ENCODE measurements at regions not wholly inside any gene's neighbourhood (a gene's known extent, or its start where the extent isn't known, plus 50 kb on each side); places are given as distances from the start of the nearest gene placed in this dataset.
"Not testable (repeated sequence)": the region's sequence is repeated elsewhere in the genome, so short reads cannot be mapped to it uniquely, and the experiment has no call there.

GRCh38 chr9:108756746-108757490, 98.9 kb downstream of the ACTL7B start:
- TF ChIP-seq POLR2A (IDR thresholded peaks at IDR 0.05; ENCODE audit: low read length) (no peak), GATA1 (IDR thresholded peaks at IDR 0.05; ENCODE audit: low read depth, low read length) (no peak)
- DNase-seq = no peak

GRCh38 chr9:108755979-108756378, 99.8 kb downstream of the ACTL7B start:
- TF ChIP-seq POLR2A (IDR thresholded peaks at IDR 0.05; ENCODE audit: low read length) (no peak), GATA1 (IDR thresholded peaks at IDR 0.05; ENCODE audit: low read depth, low read length) (no peak)
- DNase-seq = no peak

DNA sequence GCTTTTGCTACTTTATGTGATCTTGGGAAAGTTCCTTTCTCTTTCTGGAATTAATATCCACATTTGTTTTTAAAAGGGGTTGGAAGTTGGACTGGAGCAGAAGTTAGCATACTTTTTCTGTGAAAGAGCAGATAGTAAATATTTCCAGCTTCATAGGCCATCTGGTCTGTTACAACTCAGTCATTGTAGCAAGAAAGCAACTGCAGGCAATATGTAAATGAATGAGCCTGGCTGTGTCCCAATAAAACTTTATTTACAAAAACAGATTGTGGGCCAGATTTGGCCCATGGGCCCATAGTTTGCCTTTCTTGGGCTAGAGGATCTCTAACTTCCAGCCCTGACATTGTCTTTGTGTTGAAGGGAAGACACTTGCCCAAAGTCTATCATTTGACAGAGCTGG, 104.4 kb downstream of the ACTL7B start:
- no peak for DNase-seq
- TF ChIP-seq POLR2A (IDR thresholded peaks at IDR 0.05; ENCODE audit: low read length) = no peak
- TF ChIP-seq GATA1 (IDR thresholded peaks at IDR 0.05; ENCODE audit: low read depth, low read length) = no peak

DNA sequence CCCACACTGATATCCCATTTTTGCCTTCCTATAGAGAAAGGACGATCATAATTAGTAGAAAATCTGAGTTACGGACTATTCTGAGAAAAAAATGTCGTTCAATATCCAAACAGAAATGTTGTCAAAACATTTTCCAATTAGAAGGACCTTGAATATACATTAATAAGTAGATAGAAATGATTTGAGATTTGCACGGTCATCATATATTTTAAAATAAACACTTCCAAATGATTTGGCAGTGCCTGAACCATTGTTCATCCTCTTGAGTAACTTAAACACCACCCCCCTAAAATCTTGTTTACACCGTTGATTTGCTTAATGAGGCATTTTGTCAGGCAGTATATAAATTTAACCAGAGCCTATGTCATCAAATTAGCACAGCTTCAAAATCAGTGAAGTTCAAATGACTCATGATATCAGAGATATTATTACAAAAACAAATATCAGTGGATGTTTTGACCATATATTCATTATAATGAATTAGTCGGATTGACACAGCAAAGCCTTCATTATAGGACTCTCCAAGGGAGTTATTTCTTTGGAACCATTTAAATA, 105.0 kb downstream of the ACTL7B start:
- no peak for DNase-seq
- TF ChIP-seq GATA1 (IDR thresholded peaks at IDR 0.05; ENCODE audit: low read depth, low read length) (no peak), POLR2A (IDR thresholded peaks at IDR 0.05; ENCODE audit: low read length) (no peak)

DNA sequence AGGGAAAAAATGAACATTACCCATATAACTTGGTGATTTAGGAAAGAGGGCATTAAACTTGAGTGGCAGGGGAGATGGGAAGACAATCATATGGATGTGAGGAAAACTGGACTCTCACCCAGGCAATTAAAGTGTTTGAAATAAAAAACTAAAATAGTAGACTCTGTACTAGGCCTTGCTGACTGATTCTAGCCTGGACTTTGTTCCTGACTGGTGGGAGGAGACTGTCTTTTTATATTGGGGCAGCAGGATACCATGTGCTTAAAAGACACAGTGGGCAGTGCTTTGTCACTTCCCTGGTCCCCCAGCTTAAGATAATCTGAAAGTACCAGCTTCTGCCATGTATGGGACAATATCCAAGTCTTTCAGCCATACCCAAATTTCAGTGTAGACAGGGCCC, 107.0 kb downstream of the ACTL7B start:
- no peak for DNase-seq
- TF ChIP-seq POLR2A (IDR thresholded peaks at IDR 0.05; ENCODE audit: low read length) = no peak
- no peak for TF ChIP-seq GATA1 (IDR thresholded peaks at IDR 0.05; ENCODE audit: low read depth, low read length)

- TF ChIP-seq GATA1 (IDR thresholded peaks at IDR 0.05; ENCODE audit: low read depth, low read length) = no peak
- no peak for TF ChIP-seq POLR2A (IDR thresholded peaks at IDR 0.05; ENCODE audit: low read length)
- DNase-seq = no peak
Observed at GRCh38 chr9:108746864-108747263, 108.9 kb downstream of the ACTL7B start.

- DNase-seq = no peak
- TF ChIP-seq GATA1 (IDR thresholded peaks at IDR 0.05; ENCODE audit: low read depth, low read length) (no peak), POLR2A (IDR thresholded peaks at IDR 0.05; ENCODE audit: low read length) (no peak)
Observed at GRCh38 chr9:108746001-108746400, 109.8 kb downstream of the ACTL7B start.

DNA sequence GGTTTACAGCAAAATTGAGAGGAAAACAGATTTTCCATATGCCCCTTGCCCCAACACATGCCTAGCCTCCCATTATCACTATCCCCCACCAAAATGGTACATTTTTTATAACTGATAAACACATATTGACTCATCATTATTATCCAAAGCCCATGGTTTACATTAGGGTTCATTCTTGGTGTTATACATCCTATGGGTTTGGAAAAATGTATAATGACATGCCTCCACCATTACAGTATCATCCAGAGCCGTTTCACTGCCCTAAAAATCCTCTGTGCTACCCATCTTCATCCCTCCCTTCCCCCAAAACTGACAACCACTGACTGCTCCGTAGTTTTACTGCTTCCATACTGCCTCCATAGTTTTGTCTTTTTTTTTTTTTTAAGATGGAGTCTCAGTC, 111.1 kb downstream of the ACTL7B start:
- DNase-seq = no peak

GRCh38 chr9:108743901-108744371, 111.8 kb downstream of the ACTL7B start:
- no peak for DNase-seq
- TF ChIP-seq GATA1 (IDR thresholded peaks at IDR 0.05; ENCODE audit: low read depth, low read length) (no peak), POLR2A (IDR thresholded peaks at IDR 0.05; ENCODE audit: low read length) (no peak)

More for the DNA sequence above, 111.1 kb downstream of the ACTL7B start:
- no peak for TF ChIP-seq POLR2A (IDR thresholded peaks at IDR 0.05; ENCODE audit: low read length)
- no peak for TF ChIP-seq GATA1 (IDR thresholded peaks at IDR 0.05; ENCODE audit: low read depth, low read length)

GRCh38 chr9:108743416-108743815, 112.4 kb downstream of the ACTL7B start:
- no peak for TF ChIP-seq POLR2A (IDR thresholded peaks at IDR 0.05; ENCODE audit: low read length)
- no peak for DNase-seq

DNA sequence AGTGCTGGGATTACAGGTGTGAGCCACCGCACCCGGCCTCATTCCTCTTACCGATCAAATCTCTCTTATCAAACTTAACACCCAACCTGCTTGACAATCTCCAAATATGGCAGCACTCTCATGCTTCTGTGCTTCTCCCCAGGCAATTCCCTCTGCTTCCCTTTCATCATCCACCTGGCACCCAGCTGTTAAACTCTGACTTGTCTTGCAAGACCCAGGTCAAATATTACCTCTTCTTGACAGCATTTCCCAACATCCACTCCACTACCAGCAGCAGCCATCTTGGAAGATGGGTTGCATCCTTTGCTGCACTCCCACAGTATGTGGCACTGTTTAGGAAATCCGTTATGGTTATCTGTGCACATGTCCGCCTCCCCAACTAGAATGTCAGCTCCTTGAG, 113.6 kb downstream of the ACTL7B start:
- TF ChIP-seq POLR2A (IDR thresholded peaks at IDR 0.05; ENCODE audit: low read length) (no peak), GATA1 (IDR thresholded peaks at IDR 0.05; ENCODE audit: low read depth, low read length) (no peak)

DNA sequence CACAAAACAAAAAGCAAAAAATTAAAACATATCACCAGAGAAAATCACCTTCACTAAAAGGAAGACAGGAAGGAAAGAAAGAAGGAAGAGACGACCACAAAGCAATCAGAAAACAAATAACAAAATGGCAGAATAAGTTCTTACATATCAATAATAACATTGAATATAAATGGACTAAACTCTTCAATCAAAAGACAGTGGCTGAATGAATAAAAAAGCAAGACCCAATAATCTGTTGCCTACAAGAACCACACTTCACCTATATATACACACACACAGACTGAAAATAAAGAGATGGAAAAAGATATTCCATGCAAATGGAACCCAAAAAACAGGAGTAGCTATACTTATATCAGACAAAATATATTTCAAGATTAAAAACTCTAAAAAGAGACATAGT, 124.5 kb downstream of the ACTL7B start:
- not testable (repeated sequence) for DNase-seq

More for the DNA sequence above, 113.6 kb downstream of the ACTL7B start:
- DNase-seq = no peak

- TF ChIP-seq GATA1 (IDR thresholded peaks at IDR 0.05; ENCODE audit: low read depth, low read length) (no peak), POLR2A (IDR thresholded peaks at IDR 0.05; ENCODE audit: low read length) (no peak)
- no peak for DNase-seq
Observed at GRCh38 chr9:108727580-108728111, 128.1 kb downstream of the ACTL7B start.

- TF ChIP-seq POLR2A (IDR thresholded peaks at IDR 0.05; ENCODE audit: low read length) (no peak), GATA1 (IDR thresholded peaks at IDR 0.05; ENCODE audit: low read depth, low read length) (no peak)
- DNase-seq = no peak
Observed at GRCh38 chr9:108724652-108725051, 131.1 kb downstream of the ACTL7B start.

GRCh38 chr9:108724122-108724521, 131.7 kb downstream of the ACTL7B start:
- no peak for TF ChIP-seq GATA1 (IDR thresholded peaks at IDR 0.05; ENCODE audit: low read depth, low read length)
- TF ChIP-seq POLR2A (IDR thresholded peaks at IDR 0.05; ENCODE audit: low read length) = no peak
- no peak for DNase-seq

All from erythroblast (primary cell).